ENCODE measurements at regions not wholly inside any gene's neighbourhood (a gene's known extent, or its start where the extent isn't known, plus 50 kb on each side); places are given as distances from the start of the nearest gene placed in this dataset.

DNA sequence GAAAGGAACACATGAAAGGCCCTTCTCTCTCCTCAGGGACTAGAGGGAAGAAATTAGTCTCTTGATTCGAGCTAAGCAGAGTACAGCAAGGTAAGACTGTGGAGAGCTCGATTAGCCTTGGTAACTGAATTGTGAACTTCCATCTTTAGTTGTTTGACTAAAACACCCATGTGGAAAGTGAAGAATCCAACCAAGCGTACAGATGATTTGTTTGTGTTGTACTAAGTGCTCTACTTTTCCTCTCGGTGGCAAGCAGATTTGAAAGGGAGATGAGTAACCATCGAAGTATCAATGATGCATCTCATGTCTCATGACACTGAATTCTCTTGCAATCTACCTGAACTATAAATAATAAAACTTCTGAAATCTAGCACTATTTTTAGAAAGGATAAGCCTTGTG, 80.7 kb downstream of the FZD1 start:
- H3K36me3 ChIP-seq (ENCODE audit: control insufficient read depth in 2 of 2, insufficient read depth in 1 of 2, low read length in 2 of 2): no peaks in the 10 kb centered on the region
- H3K4me3 ChIP-seq (ENCODE audit: low read depth, low read length): no peak overlapping the region
- ChIA-PET CTCF (interaction anchor here (1.0 kb wide), 1 partner anchor 38 kb away, joined by 3 read pairs; no protein-coding TSS in a partner anchor), POLR2A (no interaction called here)
- no peak overlapping the region for H3K27ac ChIP-seq (ENCODE audit: extremely low read depth, low read depth, low read length)
- no peaks in the 10 kb centered on the region for H3K9me3 ChIP-seq (ENCODE audit: control insufficient read depth, insufficient read depth, low read depth, low read length)
- no peaks in the 10 kb centered on the region for H3K4me1 ChIP-seq (ENCODE audit: control insufficient read depth, insufficient read depth, low read length)
- no peak for TF ChIP-seq ZBTB7A (tag by site-specific recombination; IDR thresholded peaks at IDR 0.05; ENCODE audit: low read depth)
- TF ChIP-seq, protein P1, sequence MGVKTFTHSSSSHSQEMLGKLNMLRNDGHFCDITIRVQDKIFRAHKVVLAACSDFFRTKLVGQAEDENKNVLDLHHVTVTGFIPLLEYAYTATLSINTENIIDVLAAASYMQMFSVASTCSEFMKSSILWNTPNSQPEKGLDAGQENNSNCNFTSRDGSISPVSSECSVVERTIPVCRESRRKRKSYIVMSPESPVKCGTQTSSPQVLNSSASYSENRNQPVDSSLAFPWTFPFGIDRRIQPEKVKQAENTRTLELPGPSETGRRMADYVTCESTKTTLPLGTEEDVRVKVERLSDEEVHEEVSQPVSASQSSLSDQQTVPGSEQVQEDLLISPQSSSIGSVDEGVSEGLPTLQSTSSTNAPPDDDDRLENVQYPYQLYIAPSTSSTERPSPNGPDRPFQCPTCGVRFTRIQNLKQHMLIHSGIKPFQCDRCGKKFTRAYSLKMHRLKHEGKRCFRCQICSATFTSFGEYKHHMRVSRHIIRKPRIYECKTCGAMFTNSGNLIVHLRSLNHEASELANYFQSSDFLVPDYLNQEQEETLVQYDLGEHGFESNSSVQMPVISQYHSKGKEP (tag by site-specific recombination; IDR thresholded peaks at IDR 0.05): no peak
- TF ChIP-seq, protein P2, sequence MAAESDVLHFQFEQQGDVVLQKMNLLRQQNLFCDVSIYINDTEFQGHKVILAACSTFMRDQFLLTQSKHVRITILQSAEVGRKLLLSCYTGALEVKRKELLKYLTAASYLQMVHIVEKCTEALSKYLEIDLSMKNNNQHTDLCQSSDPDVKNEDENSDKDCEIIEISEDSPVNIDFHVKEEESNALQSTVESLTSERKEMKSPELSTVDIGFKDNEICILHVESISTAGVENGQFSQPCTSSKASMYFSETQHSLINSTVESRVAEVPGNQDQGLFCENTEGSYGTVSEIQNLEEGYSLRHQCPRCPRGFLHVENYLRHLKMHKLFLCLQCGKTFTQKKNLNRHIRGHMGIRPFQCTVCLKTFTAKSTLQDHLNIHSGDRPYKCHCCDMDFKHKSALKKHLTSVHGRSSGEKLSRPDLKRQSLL (tag by site-specific recombination; IDR thresholded peaks at IDR 0.05): no peak
- TF ChIP-seq SCRT2 (tag by site-specific recombination; IDR thresholded peaks at IDR 0.05): no peak
- no peak for TF ChIP-seq HOXC10 (CRISPR knock-in tag; IDR thresholded peaks at IDR 0.05)
- no peak for TF ChIP-seq KLF8 (tag by site-specific recombination; IDR thresholded peaks at IDR 0.05)
- TF ChIP-seq SP3 (tag by site-specific recombination; IDR thresholded peaks at IDR 0.05): no peak
- no peak for TF ChIP-seq ZNF350 (tag by site-specific recombination; IDR thresholded peaks at IDR 0.05)
- TF ChIP-seq ZNF830 (tag by site-specific recombination; IDR thresholded peaks at IDR 0.05; ENCODE audit: low read depth): no peak
- TF ChIP-seq ZNF335 (tag by site-specific recombination; conservative IDR thresholded peaks at IDR 0.05): no peak
- TF ChIP-seq ZNF266 (tag by site-specific recombination; IDR thresholded peaks at IDR 0.05; ENCODE audit: low read depth): no peak
- no peak for TF ChIP-seq ZNF530 (tag by site-specific recombination; IDR thresholded peaks at IDR 0.05; ENCODE audit: low read depth)
- TF ChIP-seq ZNF473 (tag by site-specific recombination; IDR thresholded peaks at IDR 0.05): no peak
- TF ChIP-seq, protein P3, sequence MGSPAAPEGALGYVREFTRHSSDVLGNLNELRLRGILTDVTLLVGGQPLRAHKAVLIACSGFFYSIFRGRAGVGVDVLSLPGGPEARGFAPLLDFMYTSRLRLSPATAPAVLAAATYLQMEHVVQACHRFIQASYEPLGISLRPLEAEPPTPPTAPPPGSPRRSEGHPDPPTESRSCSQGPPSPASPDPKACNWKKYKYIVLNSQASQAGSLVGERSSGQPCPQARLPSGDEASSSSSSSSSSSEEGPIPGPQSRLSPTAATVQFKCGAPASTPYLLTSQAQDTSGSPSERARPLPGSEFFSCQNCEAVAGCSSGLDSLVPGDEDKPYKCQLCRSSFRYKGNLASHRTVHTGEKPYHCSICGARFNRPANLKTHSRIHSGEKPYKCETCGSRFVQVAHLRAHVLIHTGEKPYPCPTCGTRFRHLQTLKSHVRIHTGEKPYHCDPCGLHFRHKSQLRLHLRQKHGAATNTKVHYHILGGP (tag by site-specific recombination; IDR thresholded peaks at IDR 0.05): no peak
- TF ChIP-seq ZNF174 (tag by site-specific recombination; IDR thresholded peaks at IDR 0.05): no peak
- no peak for TF ChIP-seq SP2 (tag by site-specific recombination; IDR thresholded peaks at IDR 0.05)

DNA sequence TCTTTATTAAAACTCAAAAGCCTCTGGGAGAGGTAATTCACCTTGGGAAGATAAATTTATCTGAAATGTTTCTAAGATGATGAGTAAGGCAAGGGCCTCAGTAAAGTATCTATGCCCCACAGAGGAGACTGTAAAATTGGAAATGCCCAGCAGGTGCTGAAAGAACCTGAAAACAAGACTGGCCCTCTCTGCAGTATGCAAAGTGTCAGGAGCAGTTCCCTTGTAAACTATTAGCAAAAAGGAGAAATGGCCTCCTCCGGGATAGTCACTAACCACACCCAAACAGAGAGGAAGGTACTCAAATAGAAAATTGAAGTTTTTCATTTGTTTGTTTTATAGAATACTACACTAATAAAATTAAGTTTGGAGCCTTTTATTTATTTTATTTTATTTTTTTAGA, 81.2 kb downstream of the FZD1 start:
- Histone ChIP-seq H3K4me3 (ENCODE audit: low read depth, low read length) (no peak overlapping the region), H3K36me3 (ENCODE audit: control insufficient read depth in 2 of 2, insufficient read depth in 1 of 2, low read length in 2 of 2) (no peaks in the 10 kb centered on the region), H3K9me3 (ENCODE audit: control insufficient read depth, insufficient read depth, low read depth, low read length) (no peaks in the 10 kb centered on the region), H3K4me1 (ENCODE audit: control insufficient read depth, insufficient read depth, low read length) (no peaks in the 10 kb centered on the region), H3K27ac (ENCODE audit: extremely low read depth, low read depth, low read length) (no peak overlapping the region)
- POLR2A ChIA-PET: no interaction called here
- TF ChIP-seq ZNF791 (tag by site-specific recombination; IDR thresholded peaks at IDR 0.05) (no peak), SP3 (tag by site-specific recombination; IDR thresholded peaks at IDR 0.05) (no peak), ZNF776 (tag by site-specific recombination; IDR thresholded peaks at IDR 0.05; ENCODE audit: borderline replicate concordance) (no peak), ZFP37 (tag by site-specific recombination; IDR thresholded peaks at IDR 0.05) (no peak), YY2 (tag by site-specific recombination; IDR thresholded peaks at IDR 0.05) (no peak), ZNF610 (tag by site-specific recombination; IDR thresholded peaks at IDR 0.05; ENCODE audit: borderline replicate concordance) (no peak), ZNF76 (tag by site-specific recombination; IDR thresholded peaks at IDR 0.05; ENCODE audit: borderline replicate concordance, low read depth) (no peak), HOXD13 (CRISPR knock-in tag; IDR thresholded peaks at IDR 0.05; ENCODE audit: borderline replicate concordance) (no peak), ZNF623 (tag by site-specific recombination; IDR thresholded peaks at IDR 0.05) (no peak), ZNF140 (tag by site-specific recombination; IDR thresholded peaks at IDR 0.05) (no peak), ZNF239 (tag by site-specific recombination; IDR thresholded peaks at IDR 0.05) (no peak)
- TF ChIP-seq, protein P4, sequence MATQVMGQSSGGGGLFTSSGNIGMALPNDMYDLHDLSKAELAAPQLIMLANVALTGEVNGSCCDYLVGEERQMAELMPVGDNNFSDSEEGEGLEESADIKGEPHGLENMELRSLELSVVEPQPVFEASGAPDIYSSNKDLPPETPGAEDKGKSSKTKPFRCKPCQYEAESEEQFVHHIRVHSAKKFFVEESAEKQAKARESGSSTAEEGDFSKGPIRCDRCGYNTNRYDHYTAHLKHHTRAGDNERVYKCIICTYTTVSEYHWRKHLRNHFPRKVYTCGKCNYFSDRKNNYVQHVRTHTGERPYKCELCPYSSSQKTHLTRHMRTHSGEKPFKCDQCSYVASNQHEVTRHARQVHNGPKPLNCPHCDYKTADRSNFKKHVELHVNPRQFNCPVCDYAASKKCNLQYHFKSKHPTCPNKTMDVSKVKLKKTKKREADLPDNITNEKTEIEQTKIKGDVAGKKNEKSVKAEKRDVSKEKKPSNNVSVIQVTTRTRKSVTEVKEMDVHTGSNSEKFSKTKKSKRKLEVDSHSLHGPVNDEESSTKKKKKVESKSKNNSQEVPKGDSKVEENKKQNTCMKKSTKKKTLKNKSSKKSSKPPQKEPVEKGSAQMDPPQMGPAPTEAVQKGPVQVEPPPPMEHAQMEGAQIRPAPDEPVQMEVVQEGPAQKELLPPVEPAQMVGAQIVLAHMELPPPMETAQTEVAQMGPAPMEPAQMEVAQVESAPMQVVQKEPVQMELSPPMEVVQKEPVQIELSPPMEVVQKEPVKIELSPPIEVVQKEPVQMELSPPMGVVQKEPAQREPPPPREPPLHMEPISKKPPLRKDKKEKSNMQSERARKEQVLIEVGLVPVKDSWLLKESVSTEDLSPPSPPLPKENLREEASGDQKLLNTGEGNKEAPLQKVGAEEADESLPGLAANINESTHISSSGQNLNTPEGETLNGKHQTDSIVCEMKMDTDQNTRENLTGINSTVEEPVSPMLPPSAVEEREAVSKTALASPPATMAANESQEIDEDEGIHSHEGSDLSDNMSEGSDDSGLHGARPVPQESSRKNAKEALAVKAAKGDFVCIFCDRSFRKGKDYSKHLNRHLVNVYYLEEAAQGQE (tag by site-specific recombination; IDR thresholded peaks at IDR 0.05): no peak
- TF ChIP-seq, protein P5, sequence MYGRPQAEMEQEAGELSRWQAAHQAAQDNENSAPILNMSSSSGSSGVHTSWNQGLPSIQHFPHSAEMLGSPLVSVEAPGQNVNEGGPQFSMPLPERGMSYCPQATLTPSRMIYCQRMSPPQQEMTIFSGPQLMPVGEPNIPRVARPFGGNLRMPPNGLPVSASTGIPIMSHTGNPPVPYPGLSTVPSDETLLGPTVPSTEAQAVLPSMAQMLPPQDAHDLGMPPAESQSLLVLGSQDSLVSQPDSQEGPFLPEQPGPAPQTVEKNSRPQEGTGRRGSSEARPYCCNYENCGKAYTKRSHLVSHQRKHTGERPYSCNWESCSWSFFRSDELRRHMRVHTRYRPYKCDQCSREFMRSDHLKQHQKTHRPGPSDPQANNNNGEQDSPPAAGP (tag by site-specific recombination; IDR thresholded peaks at IDR 0.05): no peak
- CTCF ChIA-PET: no interaction called here
